SK-N-SH treated with all-trans-retinoic acid at 6 μM for 48 hours (cell line): ENCODE measurements at regions not wholly inside any gene's neighbourhood (a gene's known extent, or its start where the extent isn't known, plus 50 kb on each side); places are given as distances from the start of the nearest gene placed in this dataset.

Experiments
- ARNTL ChIP-seq: fragments of 450-650 bp; formaldehyde crosslinking; IDR thresholded peaks from 2 replicates; pipeline ENCODE4 v1.5.0; 2020; ENCODE audit warnings: low read depth, mild to moderate bottlenecking, moderate library complexity, borderline replicate concordance
- BACH2 ChIP-seq: fragments of 250-450 bp; sonication (Bioruptor Pico); IDR thresholded peaks from 2 replicates; pipeline ENCODE4 v1.9.0; 2021; ENCODE audit warnings: mild to moderate bottlenecking, borderline replicate concordance
- CREB5 ChIP-seq: fragments of 250-450 bp; sonication (Bioruptor Pico); IDR thresholded peaks from 2 replicates; pipeline ENCODE4 v1.5.1; 2020; ENCODE audit warnings: low read depth, mild to moderate bottlenecking, moderate library complexity
- ESRRG ChIP-seq: fragments of 250-450 bp; sonication (Bioruptor Pico); IDR thresholded peaks from 2 replicates; pipeline ENCODE4 v1.6.1; 2021; ENCODE audit warnings: mild to moderate bottlenecking
- GLIS3 ChIP-seq: fragments of 250-450 bp; sonication (Bioruptor Pico); IDR thresholded peaks from 2 replicates; pipeline ENCODE4 v1.5.0; 2020; ENCODE audit warnings: mild to moderate bottlenecking, moderate library complexity
- POU6F1 ChIP-seq: fragments of 250-450 bp; sonication (Bioruptor Pico); IDR thresholded peaks from 2 replicates; pipeline ENCODE4 v1.8.0; 2021; ENCODE audit warnings: low read depth, mild to moderate bottlenecking, moderate library complexity, borderline replicate concordance
- RARB ChIP-seq: fragments of 250-450 bp; sonication (Bioruptor Pico); IDR thresholded peaks from 2 replicates; pipeline ENCODE4 v1.8.0; 2021; ENCODE audit warnings: mild to moderate bottlenecking, moderate library complexity
- TCF4 ChIP-seq: fragments of 250-450 bp; sonication (Bioruptor Pico); IDR thresholded peaks from 2 replicates; pipeline ENCODE4 v1.8.0; 2021; ENCODE audit warnings: mild to moderate bottlenecking, moderate library complexity, borderline replicate concordance
- ZC3H10 ChIP-seq: fragments of 250-450 bp; sonication (Bioruptor Pico); IDR thresholded peaks from 2 replicates; pipeline ENCODE4 v1.5.1; 2021; ENCODE audit warnings: mild to moderate bottlenecking, moderate library complexity
- ZFP3 ChIP-seq: fragments of 250-450 bp; sonication (Bioruptor Pico); IDR thresholded peaks from 2 replicates; pipeline ENCODE4 v1.5.0; 2020; ENCODE audit warnings: mild to moderate bottlenecking, moderate library complexity
- ZFP30 ChIP-seq: fragments of 450-650 bp; formaldehyde crosslinking; IDR thresholded peaks from 2 replicates; pipeline ENCODE4 v1.5.0; 2022; ENCODE audit warnings: mild to moderate bottlenecking, moderate library complexity
- ZNF565 ChIP-seq: fragments of 450-650 bp; formaldehyde crosslinking; conservative IDR thresholded peaks from 2 replicates; pipeline ENCODE4 v1.5.0; 2020; ENCODE audit warnings: low read depth, mild to moderate bottlenecking, moderate library complexity
- ZNF8 ChIP-seq: fragments of 450-650 bp; formaldehyde crosslinking; IDR thresholded peaks from 2 replicates; pipeline ENCODE4 v1.5.0; 2020; ENCODE audit warnings: mild to moderate bottlenecking, moderate library complexity

- TF ChIP-seq RARB (CRISPR knock-in tag) (no peak), POU6F1 (CRISPR knock-in tag) (no peak), TCF4 (CRISPR knock-in tag) (no peak), GLIS3 (CRISPR knock-in tag) (no peak), ZNF8 (no peak), ESRRG (no peak), ZFP3 (no peak), ZFP30 (CRISPR knock-in tag) (no peak), ZNF565 (CRISPR knock-in tag) (no peak), ARNTL (CRISPR knock-in tag) (no peak), ZC3H10 (CRISPR knock-in tag) (no peak), CREB5 (CRISPR knock-in tag) (no peak), BACH2 (CRISPR knock-in tag) (no peak)
Measured at GRCh38 chr5:91957666-91958065, 574.5 kb upstream of the ARRDC3 start.
